Erythroblast (primary cell): ENCODE measurements at regions not wholly inside any gene's neighbourhood (a gene's known extent, or its start where the extent isn't known, plus 50 kb on each side); places are given as distances from the start of the nearest gene placed in this dataset.

Source experiments
- GATA1 ChIP-seq: IDR thresholded peaks from 2 replicates; pipeline ENCODE4 v1.6.1; 2011; ENCODE audit warnings: low read depth, mild to moderate bottlenecking, control low read depth, low read length, moderate library complexity
- POLR2A ChIP-seq: IDR thresholded peaks from 2 replicates; pipeline ENCODE4 v1.6.1; 2011; ENCODE audit warnings: mild to moderate bottlenecking, low read length

DNA sequence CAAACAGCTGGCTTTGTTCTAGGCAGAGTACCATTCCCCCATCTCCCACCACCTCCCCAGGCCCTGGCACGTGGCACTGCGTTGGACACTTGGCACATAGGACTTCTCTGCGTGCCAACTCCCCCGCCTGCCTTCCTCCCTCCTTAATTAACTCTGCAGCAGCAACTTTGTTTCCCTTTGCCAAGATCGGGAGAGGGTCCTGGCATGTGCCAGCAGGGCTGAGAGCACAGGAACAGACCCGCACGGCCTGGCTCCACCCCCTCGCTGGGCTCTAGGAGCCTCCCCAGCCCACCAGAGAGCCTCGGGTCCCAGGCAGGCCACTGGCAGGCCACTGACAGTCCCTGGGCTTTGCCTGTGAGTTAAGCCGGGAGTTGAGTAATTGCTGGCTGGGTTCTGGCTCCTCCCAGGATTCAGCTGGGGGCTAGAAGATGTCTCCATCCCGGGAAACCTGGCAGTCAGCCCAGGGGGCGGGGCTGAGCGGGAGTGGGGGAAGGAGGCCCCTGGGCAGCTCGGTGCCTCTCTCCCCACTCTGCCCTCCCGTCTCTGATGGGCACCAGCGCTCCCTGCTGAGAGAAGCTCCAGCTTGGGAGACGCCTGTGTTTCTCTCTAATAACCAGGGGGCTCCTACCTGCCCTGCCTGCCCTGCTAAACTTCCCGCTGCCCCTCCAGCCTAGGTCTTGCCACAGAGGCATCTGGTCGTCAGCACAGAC lies 224.0 kb upstream of the TNRC6C start:
- no peak for TF ChIP-seq POLR2A
- TF ChIP-seq GATA1, result no peak
